Common myeloid progenitor, CD34-positive (primary cell): ENCODE measurements at regions not wholly inside any gene's neighbourhood (a gene's known extent, or its start where the extent isn't known, plus 50 kb on each side); places are given as distances from the start of the nearest gene placed in this dataset.

Source experiments
- CTCF ChIA-PET: fragments of 350-600 bp; sonication (Branson Sonifier 250); formaldehyde crosslinking; loops from one replicate; lab custom pipeline; 2021; ENCODE audit warnings: antibody characterized with exemption; lab: Charles Lee
- POLR2A ChIA-PET: fragments of 350-600 bp; sonication (Branson Sonifier 250); formaldehyde crosslinking; loops from one replicate; lab custom pipeline; 2021; ENCODE audit warnings: antibody characterized with exemption; lab: Charles Lee
- DNase-seq, 3 donors: peaks; one replicate each; pipeline versions ENCODE4 v3.0.0 to v3.0.0-alpha.2; 2013
- H3K27ac ChIP-seq, 2 experiments: 1 replicate in 1 of 2; 2 replicates in 1 of 2; pipeline ENCODE4 v1.7.0; 2013; ENCODE audit warnings: inconsistent platforms in 2 of 2, low read length in 2 of 2, mild to moderate bottlenecking in 2 of 2, low read depth in 1 of 2, moderate library complexity in 1 of 2; ENCODE audit not compliant: severe bottlenecking in 2 of 2, insufficient read depth in 1 of 2, poor library complexity in 1 of 2
- H3K27me3 ChIP-seq, 5 experiments: replicated peaks in 2 of 5; 1 replicate in 3 of 5; 2 replicates in 2 of 5; pipeline versions ENCODE4 v1.6.1 to v1.7.0; 2013; ENCODE audit warnings: low read length in 4 of 5, mild to moderate bottlenecking in 2 of 5, moderate library complexity in 2 of 5, inconsistent platforms in 1 of 5; ENCODE audit not compliant: insufficient read depth in 5 of 5, control insufficient read depth in 4 of 5
- H3K36me3 ChIP-seq, 4 experiments: 1 replicate in 2 of 4; 2 replicates in 2 of 4; pipeline versions ENCODE4 v1.6.1 to v1.7.0; 2013; ENCODE audit warnings: low read length in 3 of 4, control low read depth in 1 of 4, mild to moderate bottlenecking in 1 of 4; ENCODE audit not compliant: control insufficient read depth in 4 of 4, insufficient read depth in 4 of 4
- H3K4me1 ChIP-seq, 4 experiments: 1 replicate in 3 of 4; 2 replicates in 1 of 4; pipeline versions ENCODE4 v1.6.1 to v1.7.1; 2013; ENCODE audit warnings: low read length in 3 of 4, mild to moderate bottlenecking in 3 of 4, control low read depth in 1 of 4, inconsistent platforms in 1 of 4, moderate library complexity in 1 of 4; ENCODE audit not compliant: control insufficient read depth in 4 of 4, insufficient read depth in 4 of 4; ENCODE audit errors: control extremely low read depth in 1 of 4
- H3K4me3 ChIP-seq, 7 experiments: 1 replicate in 4 of 7; 2 replicates in 3 of 7; pipeline versions ENCODE4 v1.5.1 to v1.7.0; 2013; ENCODE audit warnings: mild to moderate bottlenecking in 7 of 7, low read length in 6 of 7, moderate library complexity in 6 of 7, inconsistent platforms in 2 of 7, low read depth in 2 of 7, control low read depth in 1 of 7; ENCODE audit not compliant: insufficient read depth in 4 of 7, control insufficient read depth in 1 of 7; ENCODE audit errors: extremely low read depth in 1 of 7
- H3K9me3 ChIP-seq, 5 experiments: 1 replicate in 4 of 5; 2 replicates in 1 of 5; pipeline versions ENCODE4 v1.6.1 to v1.7.1; 2013; ENCODE audit warnings: low read length in 4 of 5, mild to moderate bottlenecking in 2 of 5, inconsistent platforms in 1 of 5, low read depth in 1 of 5, moderate library complexity in 1 of 5; ENCODE audit not compliant: control insufficient read depth in 4 of 5, insufficient read depth in 2 of 5; ENCODE audit errors: control extremely low read depth in 1 of 5
- WGBS: methylation state at CpG from one replicate; pipeline ENCODE4 v1.1.5; 2013; ENCODE audit not compliant: insufficient coverage; 5-methylcytosine and 5-hydroxymethylcytosine counted together

DNA sequence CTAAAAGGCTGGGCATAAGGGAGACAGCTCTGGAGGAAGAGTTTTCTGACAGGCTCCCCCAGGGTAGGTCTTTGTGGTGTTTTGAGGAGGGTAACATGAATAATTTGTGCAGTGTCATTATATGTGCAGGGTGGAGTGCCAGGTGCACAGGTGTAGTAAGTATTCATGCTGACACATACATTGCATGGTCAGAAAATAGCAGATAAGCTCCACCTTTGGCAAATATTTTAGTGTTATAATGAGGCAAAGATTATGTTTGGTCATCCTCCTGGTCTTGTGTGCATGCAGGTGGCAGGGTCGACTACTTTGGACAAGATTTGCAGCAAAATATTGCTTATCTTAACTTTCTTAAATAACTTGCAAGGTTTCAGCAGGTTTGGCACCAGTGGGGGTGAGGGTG is 910.4 kb upstream of the PCDH10 start:
- POLR2A ChIA-PET, result no interaction called here
- H3K9me3 ChIP-seq, result no peaks in the 10 kb centered on the region
- CTCF ChIA-PET, result no interaction called here

DNA sequence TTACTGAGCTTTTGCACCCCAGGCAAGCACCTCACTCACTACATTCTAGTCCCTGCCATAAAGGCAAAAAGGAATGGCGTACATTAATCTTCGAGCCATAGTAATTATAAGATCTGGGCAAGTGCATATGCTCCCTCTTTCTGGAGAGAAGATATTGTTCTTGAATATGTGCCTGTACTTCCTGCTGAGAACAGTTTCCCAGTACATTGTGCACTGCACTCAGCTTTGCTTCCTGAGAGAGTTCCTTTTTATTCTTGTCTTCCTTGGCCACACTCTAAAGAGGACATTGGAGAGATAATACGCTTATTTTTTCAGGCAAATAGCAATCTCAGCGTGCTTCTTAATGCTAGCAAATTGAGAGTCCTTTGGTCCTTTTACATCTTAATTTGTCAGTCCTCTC is 909.0 kb upstream of the PCDH10 start:
- no peak for DNase-seq
- POLR2A ChIA-PET, result no interaction called here
- no peak overlapping the region for H3K4me3 ChIP-seq
- H3K27me3 ChIP-seq, result no peaks in the 10 kb centered on the region
- CTCF ChIA-PET, result no interaction called here
- WGBS, result 94% methylated on average over 2 of the region's 4 CpGs
- H3K27ac ChIP-seq, result no peak overlapping the region
- H3K4me1 ChIP-seq, result no peaks in the 10 kb centered on the region
- H3K9me3 ChIP-seq, result no peaks in the 10 kb centered on the region
- H3K36me3 ChIP-seq, result no peaks in the 10 kb centered on the region

More for the DNA sequence above, 910.4 kb upstream of the PCDH10 start:
- no peak overlapping the region for H3K27ac ChIP-seq
- no peaks in the 10 kb centered on the region for H3K27me3 ChIP-seq
- no peaks in the 10 kb centered on the region for H3K36me3 ChIP-seq
- no CpG with 5 or more reads among the region's 1 CpG for WGBS
- H3K4me3 ChIP-seq, result no peak overlapping the region
- DNase-seq, result no peak
- H3K4me1 ChIP-seq, result no peaks in the 10 kb centered on the region

DNA sequence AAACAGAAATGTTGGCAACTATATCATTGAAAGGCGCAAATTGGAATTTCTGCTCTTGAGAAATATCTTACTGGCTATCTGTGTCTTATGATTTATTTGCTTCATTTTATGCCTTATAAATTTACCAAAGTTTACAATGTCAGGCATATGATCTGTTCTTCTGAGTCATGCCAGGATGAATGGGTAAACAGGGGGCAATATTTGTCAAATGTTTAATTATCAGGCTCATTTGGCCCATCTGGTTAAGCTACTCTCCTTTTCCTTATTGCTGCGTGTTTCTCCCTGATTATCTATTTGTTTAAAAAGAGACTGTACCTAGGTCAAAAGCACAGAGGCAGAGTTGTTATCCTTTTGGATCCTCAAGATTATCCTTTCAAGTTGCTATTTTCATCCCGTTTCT is 903.8 kb upstream of the PCDH10 start:
- CTCF ChIA-PET, result no interaction called here

DNA sequence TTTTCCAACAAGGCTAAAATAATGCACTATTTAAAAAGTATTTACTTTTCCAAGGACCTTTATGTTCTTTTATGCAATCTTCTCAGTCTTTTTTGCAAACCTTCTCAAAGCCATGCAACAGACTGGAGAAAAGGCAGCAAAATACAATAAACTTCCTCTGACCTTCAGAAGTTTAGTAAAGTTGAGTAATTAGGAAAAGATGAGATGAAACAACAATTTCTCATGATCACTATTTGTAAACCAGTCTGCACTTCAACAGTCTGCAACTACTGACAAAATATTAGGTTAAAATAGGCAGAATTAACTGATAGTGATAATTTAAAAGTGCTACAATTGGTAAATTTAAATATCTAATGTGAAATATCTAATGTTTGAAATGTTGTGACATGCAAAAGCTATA is 884.9 kb upstream of the PCDH10 start:
- Histone ChIP-seq H3K27me3 (no peaks in the 10 kb centered on the region), H3K4me1 (no peaks in the 10 kb centered on the region), H3K36me3 (no peaks in the 10 kb centered on the region), H3K27ac (no peak overlapping the region), H3K4me3 (no peak overlapping the region), H3K9me3 (no peaks in the 10 kb centered on the region)
- POLR2A ChIA-PET, result no interaction called here
- no peak for DNase-seq
- CTCF ChIA-PET, result no interaction called here

More for the DNA sequence above, 903.8 kb upstream of the PCDH10 start:
- H3K4me1 ChIP-seq, result no peaks in the 10 kb centered on the region
- no peak overlapping the region for H3K4me3 ChIP-seq
- POLR2A ChIA-PET, result no interaction called here
- H3K9me3 ChIP-seq, result no peaks in the 10 kb centered on the region
- no peaks in the 10 kb centered on the region for H3K27me3 ChIP-seq
- WGBS, result 80% methylated on average over 1 of the region's 3 CpGs
- no peak for DNase-seq
- no peak overlapping the region for H3K27ac ChIP-seq
- H3K36me3 ChIP-seq, result no peaks in the 10 kb centered on the region

DNA sequence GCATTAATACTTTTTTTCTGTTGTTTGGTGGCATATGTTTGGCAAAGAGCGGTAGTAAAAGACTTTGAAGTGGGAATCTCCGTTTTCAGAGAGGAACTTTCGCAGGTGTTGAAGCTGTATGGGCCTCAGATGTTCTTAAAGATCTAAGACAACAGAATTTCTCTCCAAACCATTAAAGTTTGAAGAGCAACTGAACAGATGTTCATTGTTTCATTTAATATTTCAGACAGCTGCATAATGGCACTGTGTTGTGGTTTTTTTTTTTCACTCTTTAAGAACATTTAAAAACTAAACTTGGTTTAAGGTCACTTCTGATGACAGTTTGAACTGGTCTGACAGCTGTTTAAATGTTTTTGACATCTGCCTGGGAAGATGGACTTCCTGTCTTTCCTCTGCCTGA is 882.7 kb upstream of the PCDH10 start:
- DNase-seq, result no peak
- Histone ChIP-seq H3K4me3 (no peak overlapping the region), H3K4me1 (no peaks in the 10 kb centered on the region), H3K9me3 (no peaks in the 10 kb centered on the region), H3K27me3 (no peaks in the 10 kb centered on the region), H3K27ac (no peak overlapping the region), H3K36me3 (no peaks in the 10 kb centered on the region)
- POLR2A ChIA-PET, result no interaction called here
- CTCF ChIA-PET, result no interaction called here
- no CpG with 5 or more reads among the region's 3 CpGs for WGBS

DNA sequence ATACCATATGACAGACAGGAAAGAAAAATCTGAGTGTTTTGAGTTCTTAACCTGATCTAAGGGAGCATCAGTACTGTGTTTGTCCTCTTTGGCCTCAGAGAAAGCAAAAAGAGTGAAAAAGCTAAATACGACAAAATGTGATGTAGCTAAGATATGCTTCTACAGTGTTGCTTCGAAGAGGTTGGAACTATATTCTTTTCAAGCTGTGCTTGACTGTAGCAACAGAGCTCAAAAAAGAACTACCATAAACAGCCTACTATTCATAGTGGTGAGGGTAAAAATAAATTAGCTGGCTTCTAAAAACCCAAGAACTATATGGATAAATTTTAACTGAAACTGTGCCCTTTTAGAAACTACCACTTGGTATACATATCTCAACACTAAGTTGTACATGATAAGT is 881.8 kb upstream of the PCDH10 start:
- H3K4me3 ChIP-seq, result no peak overlapping the region
- no CpG with 5 or more reads among the region's 2 CpGs for WGBS
- DNase-seq, result no peak
- no peaks in the 10 kb centered on the region for H3K36me3 ChIP-seq
- H3K27me3 ChIP-seq, result no peaks in the 10 kb centered on the region
- no peaks in the 10 kb centered on the region for H3K9me3 ChIP-seq
- H3K27ac ChIP-seq, result no peak overlapping the region
- POLR2A ChIA-PET, result no interaction called here
- no peaks in the 10 kb centered on the region for H3K4me1 ChIP-seq
- CTCF ChIA-PET, result no interaction called here

DNA sequence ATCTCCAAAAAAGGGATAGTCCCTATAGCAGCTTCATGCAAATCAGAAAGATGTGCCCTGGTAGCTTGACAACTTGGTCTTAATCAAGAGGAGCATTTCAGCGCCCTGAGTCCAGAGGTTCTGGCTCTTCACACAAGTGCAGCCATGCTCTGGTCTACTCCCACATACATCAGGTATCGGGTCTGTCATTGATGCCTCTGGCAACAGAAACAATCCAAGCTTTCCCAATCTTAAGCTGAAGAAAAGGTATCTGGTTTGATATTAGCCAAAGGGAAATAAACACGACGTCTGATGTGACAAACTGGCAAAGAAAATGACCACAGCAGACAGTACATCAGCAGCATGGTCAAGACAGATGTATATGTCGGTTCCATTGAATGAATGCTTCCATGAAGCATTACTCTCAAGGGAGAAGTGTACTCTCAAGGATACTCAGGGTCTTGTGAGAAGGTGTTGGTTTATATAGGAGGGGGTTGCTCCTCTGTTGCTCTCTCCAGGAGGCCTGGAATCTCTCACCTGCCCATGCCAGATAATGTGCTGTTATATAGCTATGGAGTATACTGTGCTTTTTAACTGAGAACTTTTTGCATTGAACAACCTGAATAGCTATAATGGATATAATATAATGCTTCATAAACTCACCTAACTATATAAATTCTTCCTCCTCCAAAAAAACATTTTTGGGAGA is 879.6 kb upstream of the PCDH10 start:
- Histone ChIP-seq H3K36me3 (no peaks in the 10 kb centered on the region), H3K27me3 (no peaks in the 10 kb centered on the region), H3K9me3 (no peaks in the 10 kb centered on the region), H3K27ac (no peak overlapping the region), H3K4me1 (no peaks in the 10 kb centered on the region), H3K4me3 (no peak overlapping the region)
- CTCF ChIA-PET, result no interaction called here
- no peak for DNase-seq
- POLR2A ChIA-PET, result no interaction called here
- WGBS, result 100% methylated on average over 4 of the region's 5 CpGs
